PFSK-1 (cell line): ENCODE measurements at regions not wholly inside any gene's neighbourhood (a gene's known extent, or its start where the extent isn't known, plus 50 kb on each side); places are given as distances from the start of the nearest gene placed in this dataset.

Experiments
- FOXP2 ChIP-seq: optimal IDR thresholded peaks from 2 replicates; pipeline ENCODE3; 2011; ENCODE audit warnings: borderline replicate concordance, control low read depth, inconsistent platforms; ENCODE audit not compliant: insufficient read depth; ENCODE audit errors: extremely low read length, extremely low read depth
- POLR2AphosphoS5 ChIP-seq: IDR thresholded peaks from 2 replicates; pipeline ENCODE4 v1.6.1; 2012; ENCODE audit warnings: low read depth, mild to moderate bottlenecking, control low read depth, low read length, moderate library complexity
- SIN3A ChIP-seq: IDR thresholded peaks from 2 replicates; pipeline ENCODE4 v1.6.1; 2012; ENCODE audit warnings: mild to moderate bottlenecking, low read length, moderate library complexity, borderline replicate concordance; ENCODE audit not compliant: insufficient read depth
- TAF1 ChIP-seq: IDR thresholded peaks from 2 replicates; pipeline ENCODE4 v1.6.1; 2012; ENCODE audit warnings: low read length, control low read depth, borderline replicate concordance; ENCODE audit not compliant: insufficient read depth
- TF ChIP-seq, protein P1 (sequence below), 2 experiments: IDR thresholded peaks; 2 replicates each; pipeline versions ENCODE4 v1.6.1 to v1.8.0; 2011 to 2012; ENCODE audit warnings: low read depth in 2 of 2, low read length in 2 of 2, control low read depth in 1 of 2, inconsistent platforms in 1 of 2, mild to moderate bottlenecking in 1 of 2, moderate library complexity in 1 of 2; ENCODE audit not compliant: insufficient read depth in 1 of 2

DNA sequence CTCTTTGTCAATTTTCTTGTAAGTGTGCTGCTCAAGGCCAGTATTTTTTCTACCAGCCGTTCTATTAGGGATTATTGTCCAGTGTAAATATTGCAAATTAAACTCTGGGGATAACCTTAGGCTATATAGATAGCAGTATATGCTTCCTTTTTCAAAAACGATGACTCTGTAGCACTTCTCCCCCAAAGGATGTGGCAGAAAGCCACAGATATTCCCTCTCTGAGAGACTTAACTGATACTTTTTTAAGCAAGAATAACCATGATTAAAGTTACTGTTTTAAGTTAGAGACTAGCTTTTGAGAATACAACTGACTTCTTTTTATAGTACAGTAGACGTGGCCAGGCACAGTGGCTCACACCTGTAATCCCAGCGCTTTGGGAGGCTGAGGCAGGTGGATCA, 130.0 kb downstream of the FHIP1A start:
- no peak for TF ChIP-seq FOXP2
- TF ChIP-seq TAF1 = no peak
- no peak for TF ChIP-seq POLR2AphosphoS5
- no peak for TF ChIP-seq SIN3A
- TF ChIP-seq, protein P1, sequence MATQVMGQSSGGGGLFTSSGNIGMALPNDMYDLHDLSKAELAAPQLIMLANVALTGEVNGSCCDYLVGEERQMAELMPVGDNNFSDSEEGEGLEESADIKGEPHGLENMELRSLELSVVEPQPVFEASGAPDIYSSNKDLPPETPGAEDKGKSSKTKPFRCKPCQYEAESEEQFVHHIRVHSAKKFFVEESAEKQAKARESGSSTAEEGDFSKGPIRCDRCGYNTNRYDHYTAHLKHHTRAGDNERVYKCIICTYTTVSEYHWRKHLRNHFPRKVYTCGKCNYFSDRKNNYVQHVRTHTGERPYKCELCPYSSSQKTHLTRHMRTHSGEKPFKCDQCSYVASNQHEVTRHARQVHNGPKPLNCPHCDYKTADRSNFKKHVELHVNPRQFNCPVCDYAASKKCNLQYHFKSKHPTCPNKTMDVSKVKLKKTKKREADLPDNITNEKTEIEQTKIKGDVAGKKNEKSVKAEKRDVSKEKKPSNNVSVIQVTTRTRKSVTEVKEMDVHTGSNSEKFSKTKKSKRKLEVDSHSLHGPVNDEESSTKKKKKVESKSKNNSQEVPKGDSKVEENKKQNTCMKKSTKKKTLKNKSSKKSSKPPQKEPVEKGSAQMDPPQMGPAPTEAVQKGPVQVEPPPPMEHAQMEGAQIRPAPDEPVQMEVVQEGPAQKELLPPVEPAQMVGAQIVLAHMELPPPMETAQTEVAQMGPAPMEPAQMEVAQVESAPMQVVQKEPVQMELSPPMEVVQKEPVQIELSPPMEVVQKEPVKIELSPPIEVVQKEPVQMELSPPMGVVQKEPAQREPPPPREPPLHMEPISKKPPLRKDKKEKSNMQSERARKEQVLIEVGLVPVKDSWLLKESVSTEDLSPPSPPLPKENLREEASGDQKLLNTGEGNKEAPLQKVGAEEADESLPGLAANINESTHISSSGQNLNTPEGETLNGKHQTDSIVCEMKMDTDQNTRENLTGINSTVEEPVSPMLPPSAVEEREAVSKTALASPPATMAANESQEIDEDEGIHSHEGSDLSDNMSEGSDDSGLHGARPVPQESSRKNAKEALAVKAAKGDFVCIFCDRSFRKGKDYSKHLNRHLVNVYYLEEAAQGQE (IDR thresholded peaks at IDR 0.05; ENCODE audit: insufficient read depth in 1 of 2, low read depth in 2 of 2, low read length in 2 of 2) = no peak

DNA sequence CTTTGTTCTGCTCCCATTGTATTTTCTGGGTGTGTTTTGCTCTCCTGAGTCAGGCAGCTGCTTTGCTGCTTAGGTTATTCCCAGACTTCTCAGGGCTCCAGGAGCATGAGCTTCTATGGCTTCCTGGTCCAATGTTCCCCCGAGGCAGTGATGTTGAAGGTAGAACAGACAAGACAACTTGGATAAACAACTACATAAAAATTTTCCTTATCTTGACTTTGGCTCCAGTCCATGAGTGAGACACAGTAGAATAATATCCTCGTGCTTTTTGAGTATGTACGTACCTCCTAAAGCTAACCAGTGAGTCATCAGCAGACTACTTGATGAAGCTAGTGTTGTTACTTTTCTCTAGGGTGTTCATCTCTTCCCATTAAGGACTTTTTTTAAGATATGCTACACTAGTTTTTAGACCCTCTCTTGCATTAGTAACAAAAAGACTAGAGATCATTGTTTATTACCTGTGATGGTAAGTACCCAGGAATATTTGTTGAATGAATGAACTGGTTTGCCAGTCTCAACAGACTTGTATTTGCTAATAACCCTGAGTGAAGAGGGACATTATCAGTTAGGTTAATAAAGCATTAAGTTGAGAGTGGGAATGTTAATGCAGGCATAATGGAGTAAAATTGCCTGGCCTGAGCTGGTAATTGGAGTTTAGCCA, 131.9 kb downstream of the FHIP1A start:
- TF ChIP-seq FOXP2 = peak; percentile 29
- TF ChIP-seq, protein P1 (IDR thresholded peaks at IDR 0.05; ENCODE audit: insufficient read depth in 1 of 2, low read depth in 2 of 2, low read length in 2 of 2) = no peak

DNA sequence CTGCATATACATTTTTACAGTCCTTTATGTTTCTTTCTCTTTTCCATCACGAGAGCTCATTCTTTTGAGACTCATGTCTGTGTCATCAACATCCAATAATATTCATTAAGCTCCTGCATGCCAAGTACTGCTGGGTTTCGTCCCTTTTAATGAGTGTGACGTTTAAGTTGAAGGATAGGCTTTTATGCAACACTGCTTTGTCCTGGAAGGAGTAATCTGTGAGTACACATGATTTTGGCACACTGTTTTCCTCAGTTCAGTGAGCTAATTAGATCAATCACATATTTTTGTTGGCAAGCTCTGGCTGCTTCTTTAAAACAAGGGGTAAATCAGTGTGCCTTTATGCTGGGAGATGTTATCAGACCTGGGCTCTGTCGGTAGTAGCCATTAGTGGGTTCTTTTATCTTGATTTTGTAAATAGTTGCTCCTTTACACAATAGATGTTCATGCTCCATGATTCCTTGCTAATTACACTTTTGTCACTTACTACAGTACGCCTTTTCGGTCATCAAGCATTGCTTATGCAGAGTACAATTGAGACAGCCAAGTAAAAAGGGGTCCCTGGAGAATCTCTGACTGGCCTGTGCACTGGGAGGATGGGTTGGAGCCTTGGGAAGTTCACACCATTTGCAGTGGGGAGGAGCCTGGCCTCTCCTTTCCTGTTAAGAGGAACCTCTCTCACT, 132.6 kb downstream of the FHIP1A start:
- TF ChIP-seq FOXP2 = no peak
- TF ChIP-seq SIN3A = peak; percentile 56; the same call in 1 of the 2 replicates
- peak; percentile 20; the same call in 1 of the 2 replicates for TF ChIP-seq TAF1
- TF ChIP-seq, protein P1 (IDR thresholded peaks at IDR 0.05; ENCODE audit: insufficient read depth in 1 of 2, low read depth in 2 of 2, low read length in 2 of 2) = peak in 1 of 2 experiments; percentile 67; a peak in 1 of 4 replicates
- TF ChIP-seq POLR2AphosphoS5 = peak; percentile 36; the same call in 1 of the 2 replicates

DNA sequence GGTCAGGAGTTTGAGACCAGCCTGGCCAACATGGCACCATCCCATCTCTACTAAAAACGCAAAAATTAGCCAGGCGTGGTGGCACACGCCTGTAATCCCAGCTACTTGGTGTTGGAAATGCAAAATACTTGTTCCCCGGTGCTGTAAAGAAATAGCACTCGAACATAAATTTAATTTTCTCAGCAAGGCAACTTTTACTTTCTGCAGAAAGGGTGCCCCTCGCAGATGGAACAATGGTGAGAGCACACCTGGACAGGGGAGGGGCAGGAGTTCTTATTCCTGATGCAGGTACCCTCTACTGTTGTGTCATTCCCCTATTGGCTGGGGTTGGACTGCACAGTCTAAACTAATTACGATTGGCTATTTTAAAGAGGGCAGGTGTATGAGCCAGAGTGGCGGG, 139.7 kb downstream of the FHIP1A start:
- TF ChIP-seq SIN3A (no peak), POLR2AphosphoS5 (no peak), FOXP2 (no peak), TAF1 (no peak)
- TF ChIP-seq, protein P1 (IDR thresholded peaks at IDR 0.05; ENCODE audit: insufficient read depth in 1 of 2, low read depth in 2 of 2, low read length in 2 of 2) = no peak
